ENCODE measurements at regions not wholly inside any gene's neighbourhood (a gene's known extent, or its start where the extent isn't known, plus 50 kb on each side); places are given as distances from the start of the nearest gene placed in this dataset.

DNA sequence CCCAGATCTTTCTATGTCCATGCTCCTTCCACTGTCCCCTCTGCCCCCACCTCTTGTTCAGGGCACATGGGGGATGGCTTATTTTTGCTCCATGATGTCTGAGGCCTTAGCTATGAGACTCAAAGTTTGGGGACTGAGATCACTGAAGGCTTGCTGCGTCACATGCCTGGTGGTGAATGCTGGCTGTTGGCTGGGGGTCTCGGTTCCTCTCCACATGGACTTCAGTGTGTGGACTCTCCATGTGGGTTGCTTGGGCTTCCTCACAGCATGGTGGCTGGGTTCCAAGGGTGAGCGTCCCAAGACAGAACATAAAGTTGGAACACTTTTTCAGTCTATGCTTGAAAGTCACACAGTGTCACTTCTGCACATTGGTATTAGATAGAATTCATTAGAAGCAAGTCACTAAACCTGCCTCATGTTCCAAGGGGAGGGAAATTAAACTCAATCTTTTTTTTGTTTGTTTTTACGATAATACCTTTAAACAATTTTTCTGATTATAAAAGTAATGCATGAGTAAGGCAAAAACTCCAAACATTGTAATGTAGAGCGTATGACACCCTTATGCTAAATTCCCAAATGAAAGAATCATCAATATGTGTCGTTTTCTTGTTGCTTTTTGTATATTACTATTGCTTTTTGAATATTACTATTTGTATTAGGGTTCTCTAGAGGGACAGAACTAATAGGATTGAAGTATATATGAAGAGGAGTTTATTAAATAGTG is 111.7 kb downstream of the MYCN start:
- no peak for DNase-seq (ENCODE audit: low spot score)

DNA sequence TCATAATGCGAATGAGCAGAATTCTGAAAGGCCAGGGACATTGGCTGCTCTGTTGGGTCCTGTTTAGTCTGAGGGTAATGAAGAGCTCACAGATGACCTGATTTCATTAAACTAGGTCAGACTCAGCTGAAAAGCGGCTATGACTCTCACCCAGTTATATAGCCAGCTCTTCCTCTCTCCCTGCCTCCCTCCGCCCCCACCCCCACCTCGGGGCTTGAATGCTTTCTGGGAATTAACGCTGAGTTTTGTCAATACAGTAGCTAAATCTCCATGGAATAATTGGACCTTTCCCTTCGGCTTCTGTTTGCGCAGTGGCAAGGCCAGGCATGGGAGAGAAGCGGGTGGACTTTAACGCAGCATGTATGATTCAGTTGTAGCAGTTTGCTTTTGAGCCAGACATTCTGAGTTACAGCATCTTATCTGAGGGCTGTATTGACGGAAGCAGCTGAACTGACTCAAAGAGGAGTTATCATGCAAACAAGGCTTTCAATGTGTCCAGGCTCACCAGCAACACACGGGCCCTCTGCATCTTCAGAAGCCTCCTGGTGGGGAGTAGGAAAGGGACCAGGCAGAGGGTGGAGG is 110.6 kb downstream of the MYCN start:
- DNase-seq (ENCODE audit: low spot score), result peak; percentile 45

DNA sequence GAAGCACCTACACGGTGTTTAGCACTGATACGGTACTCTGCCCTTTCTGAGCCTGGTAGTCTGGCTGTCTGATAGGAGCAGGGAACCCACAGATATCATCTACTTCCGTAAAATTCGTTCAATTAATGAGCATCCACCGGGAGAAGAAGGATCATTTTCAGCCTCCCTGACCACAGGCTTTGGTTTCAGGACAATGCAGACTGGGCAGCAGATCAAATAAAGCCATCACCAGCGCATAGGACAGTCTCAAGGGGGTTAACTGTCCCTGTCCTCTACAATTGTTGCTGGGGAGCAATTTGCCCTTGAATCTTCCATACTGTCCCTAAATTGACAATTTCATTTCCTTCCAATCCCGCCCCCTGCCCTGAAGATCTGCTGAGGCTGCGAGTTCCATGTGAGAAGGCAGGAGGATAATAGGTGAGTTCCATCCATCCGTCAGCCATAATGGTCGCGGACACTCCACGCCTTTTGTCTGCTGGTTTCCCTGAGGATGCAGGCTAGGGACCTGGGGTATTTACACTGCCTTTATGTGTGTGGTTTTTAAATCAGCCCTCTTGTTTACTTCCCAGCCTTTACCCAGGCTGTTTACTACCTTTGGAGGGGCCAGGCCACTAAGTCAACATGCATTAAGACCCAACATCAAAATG is 110.0 kb downstream of the MYCN start:
- DNase-seq (ENCODE audit: low spot score), result no peak

DNA sequence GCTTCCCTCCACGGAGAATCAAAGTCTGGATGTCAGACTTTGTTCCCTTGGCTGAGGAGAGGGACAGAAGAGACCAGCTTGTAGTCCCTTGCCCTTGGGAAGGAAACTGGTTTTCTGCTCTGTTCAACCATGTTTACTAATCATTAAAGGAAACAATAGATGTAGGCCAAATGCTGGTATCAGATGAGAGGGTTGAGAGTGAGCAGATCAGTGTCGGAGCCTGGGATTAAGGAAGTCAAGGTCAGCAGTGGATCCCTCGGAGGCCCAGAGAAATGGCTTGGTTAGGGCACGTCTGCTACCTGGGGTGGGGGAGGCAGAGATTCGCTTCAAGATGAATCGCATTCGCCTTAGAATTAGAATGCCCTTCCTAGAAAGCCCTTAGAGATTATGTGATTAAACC is 109.1 kb downstream of the MYCN start:
- DNase-seq (ENCODE audit: low spot score), result no peak

DNA sequence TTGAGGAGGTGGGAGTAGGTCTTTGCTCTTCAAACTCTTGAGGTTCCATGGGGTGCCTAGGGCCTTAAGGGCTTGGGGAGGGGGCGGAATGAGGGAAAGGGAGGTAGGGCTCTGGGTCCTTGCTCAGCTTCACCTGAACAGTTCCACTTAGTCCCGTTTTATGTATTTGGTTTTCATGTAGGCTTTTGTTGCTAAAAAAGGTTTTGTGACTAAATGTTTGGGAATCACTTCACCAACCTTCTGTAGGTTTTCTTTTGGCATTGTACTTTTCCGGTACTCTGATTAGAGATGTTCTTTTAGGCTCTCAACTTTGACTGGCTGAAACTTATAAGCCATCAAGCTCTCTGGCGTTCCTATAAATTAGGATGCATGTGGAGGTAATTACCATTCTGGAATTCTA is 108.1 kb downstream of the MYCN start:
- no peak for DNase-seq (ENCODE audit: low spot score)

DNA sequence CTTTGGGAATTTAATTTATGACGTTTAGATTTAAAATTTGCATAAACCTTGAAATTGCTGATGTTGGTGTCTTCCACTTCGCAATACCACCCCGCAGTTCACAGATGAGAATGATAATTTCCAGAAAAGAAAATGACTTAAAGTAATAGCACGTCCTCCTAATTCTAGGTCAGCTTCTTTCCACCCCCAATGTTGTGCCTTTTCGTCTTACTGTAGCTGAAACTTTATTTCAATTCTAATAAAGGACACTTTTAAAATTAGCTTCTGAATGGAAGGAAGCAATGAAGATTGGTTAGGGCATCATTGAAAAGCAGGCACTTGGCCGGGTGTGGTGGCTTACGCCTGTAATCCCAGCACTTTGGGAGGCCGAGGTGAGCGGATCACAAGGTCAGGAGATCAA is 107.4 kb downstream of the MYCN start:
- no peak for DNase-seq (ENCODE audit: low spot score)

DNA sequence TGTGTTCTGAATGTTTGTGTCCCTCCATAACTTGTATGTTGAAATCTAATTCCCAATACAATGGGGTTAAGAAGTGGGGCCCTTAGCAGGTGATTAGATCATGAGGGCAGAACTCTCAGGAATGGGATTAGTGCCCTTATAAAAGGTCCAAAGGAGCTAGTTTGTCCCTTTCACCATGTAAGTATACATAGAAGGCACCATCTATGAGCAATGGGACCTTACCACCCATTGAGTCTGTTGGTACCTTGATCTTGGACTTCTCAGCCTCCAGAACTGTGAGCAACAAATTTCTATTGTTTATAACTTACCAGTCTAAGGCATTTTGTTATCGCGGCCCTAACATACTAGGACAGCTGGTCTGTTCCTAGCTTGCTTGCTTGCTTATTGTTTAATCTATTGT is 106.3 kb downstream of the MYCN start:
- DNase-seq (ENCODE audit: low spot score), result no peak

DNA sequence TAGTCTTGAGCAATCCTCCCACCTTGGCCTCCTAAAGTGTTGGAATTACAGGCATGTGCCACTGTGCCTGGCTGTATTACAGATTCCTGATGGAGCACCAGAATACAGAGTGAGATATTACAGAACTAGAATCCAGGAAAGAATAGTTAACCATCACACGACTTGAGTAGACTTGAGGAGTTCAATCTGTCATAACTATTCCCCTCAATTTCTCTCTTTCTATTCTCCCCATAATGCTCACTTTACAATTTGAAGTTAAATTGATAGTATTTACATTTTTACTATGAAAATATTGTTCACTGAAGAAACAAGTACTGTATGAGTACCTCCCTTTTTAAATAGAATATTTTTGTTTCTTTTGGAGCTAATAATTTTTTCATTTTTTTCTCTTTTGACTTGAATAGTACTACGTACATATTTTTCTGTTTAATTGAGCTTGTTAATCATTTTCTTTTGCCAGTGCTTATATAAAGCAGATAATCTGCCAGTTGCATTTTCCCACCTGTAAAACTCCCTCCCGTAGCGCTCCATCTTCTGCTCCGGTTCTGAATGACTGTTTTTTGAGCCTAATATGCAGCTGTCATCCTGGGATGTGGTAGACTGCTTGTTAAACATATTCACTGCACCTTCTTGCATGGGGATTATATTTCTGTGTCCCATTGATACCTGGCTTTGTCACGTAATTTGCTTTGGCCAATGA is 105.5 kb downstream of the MYCN start:
- DNase-seq (ENCODE audit: low spot score), result no peak

DNA sequence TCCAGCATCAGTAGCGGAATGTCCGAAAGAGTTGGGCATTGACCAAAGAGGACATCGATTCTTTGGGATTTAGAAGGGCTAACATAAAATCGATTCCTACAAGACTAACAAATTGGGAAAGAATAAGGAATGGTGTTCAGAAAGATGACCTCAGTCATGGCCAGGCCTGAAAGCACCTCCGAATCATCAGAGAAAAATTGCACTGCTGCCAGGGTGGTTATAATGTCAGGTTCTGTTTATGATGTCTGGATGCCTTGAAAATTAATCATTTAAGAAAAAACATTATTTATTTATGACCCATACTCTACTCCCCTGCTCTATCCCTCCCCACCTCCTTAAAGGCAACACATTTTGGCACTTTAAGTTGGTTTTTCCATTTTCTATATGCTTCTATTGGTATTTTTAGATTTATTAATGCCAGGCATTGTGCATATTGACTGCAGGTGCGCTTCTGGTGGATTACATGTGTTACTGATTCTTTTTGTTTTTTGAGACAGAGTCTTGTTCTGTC is 104.7 kb downstream of the MYCN start:
- no peak for DNase-seq (ENCODE audit: low spot score)

DNA sequence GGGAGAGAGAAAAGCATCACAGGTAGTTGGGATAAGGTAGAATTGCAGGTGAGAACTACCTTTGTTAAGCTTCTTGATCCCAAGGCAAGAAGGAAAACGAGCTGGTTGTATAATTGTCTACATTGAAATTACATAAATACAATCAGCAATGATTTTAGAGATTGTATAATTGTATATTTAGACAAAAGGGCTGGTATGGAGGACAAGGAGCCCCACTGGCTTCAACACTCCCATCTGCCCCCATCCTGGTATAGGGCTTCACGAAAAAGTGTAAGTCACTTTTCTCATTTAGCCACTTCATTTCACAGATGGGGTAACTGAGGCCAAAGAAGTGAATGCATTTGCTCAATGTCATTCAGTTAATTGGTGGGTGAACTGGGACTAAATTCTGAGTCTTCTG is 103.3 kb downstream of the MYCN start:
- no peak for DNase-seq (ENCODE audit: low spot score)

DNA sequence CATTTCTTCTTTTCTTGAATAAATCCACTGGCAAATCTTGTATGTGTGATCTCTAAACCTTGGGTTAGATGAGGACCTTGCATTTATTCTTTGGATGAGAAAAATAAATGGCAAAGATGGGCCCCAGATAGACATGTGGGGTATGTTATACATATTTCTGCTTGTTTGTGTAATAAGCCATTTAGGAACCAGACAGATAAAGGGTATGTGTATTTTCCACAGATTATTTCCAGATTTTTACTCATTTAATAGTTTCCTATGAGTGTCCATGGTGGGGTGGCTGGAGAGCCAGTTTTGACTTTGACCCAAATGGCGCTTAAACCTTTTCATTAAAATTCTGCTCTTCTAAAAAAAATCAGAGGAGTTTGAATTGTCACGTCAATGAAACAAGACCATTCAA is 102.8 kb downstream of the MYCN start:
- DNase-seq (ENCODE audit: low spot score), result no peak

DNA sequence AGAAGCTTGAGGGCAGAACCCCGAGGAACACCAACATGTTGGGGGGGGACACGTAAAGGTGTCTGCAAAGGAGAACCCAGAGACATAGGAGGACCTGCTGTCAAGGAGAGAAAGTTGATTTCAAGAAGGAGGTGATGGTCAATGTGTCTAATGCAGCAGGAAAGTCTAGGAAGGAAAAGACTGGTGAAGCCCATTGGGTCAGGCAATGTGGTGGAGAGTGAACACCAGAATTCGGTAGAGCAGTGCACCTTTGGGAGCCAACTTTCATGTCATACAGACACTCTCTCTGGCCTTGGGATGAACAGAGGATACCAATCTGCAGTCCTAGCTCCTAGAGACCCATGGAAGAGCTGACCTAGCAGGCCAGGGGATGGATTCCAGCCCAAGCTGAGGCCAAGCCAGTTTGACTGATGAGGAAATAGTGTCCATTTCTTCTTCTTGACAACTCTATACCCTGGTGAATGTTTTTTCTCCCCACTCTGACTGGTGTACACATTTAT is 101.9 kb downstream of the MYCN start:
- no peak for DNase-seq (ENCODE audit: low spot score)

DNA sequence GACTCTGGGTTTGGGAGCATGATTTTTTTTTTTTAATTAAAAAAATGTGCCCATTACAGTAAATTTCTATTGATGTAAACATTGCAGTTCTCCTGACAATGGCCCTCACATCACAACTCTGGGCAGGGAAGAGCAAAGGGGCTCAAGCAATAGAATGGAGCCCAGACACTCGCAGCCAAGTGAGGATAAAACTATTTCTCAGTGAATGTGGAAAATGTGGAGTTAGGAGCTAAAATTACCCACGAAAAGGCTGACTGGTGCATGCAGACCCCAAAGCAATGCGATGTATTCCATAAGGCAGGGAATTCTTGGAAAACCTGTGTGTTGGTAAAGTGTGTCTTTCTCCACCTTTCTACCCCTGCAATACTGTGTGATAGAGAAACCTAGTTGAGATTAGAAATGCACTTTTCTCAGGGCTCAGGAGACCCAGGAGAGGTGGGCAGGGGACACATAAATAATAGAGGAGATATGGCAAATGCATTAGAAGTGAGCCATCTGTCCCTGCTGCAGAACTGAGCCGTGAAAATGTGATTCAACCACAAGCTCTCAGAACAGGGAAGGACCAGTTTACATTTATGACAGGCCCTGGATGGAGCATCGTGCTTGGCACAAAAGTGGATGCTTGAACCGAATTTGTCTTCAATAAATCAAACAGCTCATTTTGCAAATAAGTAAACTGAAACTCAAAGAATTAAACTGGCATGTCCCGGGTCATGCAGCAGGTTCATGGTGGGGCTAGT is 100.1 kb downstream of the MYCN start:
- no peak for DNase-seq (ENCODE audit: low spot score)

DNA sequence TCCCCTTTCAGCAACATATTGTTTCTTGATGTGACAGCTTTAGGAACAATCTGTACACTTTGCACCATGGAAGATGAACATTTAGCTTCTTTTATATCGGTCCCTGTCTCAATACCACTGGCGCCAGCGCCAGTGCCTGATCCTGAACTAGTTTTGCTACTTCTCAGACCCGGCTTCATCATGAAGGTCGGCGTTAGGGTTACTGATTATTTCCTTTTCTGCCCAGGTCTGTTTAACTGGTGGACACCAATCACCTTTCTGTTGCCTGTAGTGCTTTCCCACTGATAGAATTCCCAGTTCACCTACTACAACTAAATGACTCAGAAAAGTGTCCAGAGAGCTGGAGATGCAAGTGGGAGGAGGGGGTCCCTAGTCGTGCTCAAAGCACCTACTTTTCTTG is 99.5 kb downstream of the MYCN start:
- no peak for DNase-seq (ENCODE audit: low spot score)

DNA sequence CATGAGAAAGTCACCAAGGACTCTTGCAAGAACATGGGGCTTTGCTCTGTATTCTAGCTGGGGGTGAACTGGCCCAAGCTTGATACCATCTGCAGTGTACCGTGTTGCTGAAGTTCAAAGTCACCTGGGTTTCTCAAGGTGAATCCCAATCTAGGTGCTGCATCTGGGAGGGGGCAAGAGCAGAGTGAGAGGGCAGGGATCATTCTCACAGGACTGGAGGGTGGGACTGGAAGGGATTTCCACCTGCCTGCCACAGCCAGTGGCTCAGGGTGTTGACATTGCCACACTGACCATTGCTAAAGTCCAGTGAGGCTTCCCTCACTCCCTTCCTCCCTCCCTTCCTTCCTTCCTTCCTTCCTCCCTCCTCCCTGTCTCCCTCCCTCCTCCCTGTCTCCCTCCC is 98.7 kb downstream of the MYCN start:
- DNase-seq (ENCODE audit: low spot score), result no peak

DNA sequence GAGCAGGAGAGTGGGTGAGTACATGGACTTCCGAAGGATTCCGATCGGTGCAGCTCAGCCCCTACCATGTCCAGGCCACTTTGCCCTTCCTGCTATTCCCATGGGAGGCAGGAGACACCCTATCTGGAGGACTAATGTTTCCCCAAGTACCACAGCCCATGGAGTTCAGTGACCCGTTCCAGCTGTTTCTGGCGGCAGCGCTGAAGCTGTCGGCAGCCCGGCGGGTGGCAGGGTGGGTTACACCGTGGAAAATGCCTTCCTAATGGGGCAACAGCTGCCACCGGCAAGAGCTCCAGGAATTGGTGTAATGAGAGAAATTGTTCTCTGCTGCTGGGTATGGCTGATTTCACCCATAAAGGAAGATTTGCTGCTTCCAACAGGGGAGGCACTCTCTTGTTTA is 98.3 kb downstream of the MYCN start:
- no peak for DNase-seq (ENCODE audit: low spot score)

DNA sequence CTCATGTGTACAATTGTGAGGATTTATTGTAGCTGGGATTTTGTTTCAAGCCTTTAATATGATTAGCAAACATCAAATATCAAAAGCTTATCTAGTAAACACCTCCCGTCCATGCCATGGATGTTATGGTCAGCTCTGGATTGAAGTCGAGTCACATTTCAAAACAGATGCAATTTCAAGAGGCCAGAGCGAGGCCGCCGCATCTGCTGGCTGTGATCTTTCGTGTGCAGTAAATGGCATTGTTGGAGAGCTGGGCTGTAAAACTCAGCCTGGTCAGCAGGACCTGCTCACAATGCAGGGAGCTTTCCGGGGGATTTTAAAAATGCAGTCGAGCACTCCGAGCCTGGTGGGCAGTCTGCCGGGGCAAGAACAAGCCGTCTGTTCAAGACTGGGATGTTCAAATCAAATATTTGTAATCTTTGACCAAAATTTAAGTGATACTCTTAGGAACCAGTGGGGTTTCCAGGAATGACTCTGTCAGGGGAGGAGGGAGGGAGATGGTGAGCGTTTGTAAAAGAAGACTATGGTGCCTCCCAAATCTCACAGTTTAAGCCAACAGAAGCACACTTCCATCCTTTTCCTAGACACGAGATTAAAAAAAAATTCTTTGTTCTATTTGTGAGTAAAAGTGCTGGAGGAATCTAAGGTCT is 97.6 kb downstream of the MYCN start:
- no peak for DNase-seq (ENCODE audit: low spot score)

DNA sequence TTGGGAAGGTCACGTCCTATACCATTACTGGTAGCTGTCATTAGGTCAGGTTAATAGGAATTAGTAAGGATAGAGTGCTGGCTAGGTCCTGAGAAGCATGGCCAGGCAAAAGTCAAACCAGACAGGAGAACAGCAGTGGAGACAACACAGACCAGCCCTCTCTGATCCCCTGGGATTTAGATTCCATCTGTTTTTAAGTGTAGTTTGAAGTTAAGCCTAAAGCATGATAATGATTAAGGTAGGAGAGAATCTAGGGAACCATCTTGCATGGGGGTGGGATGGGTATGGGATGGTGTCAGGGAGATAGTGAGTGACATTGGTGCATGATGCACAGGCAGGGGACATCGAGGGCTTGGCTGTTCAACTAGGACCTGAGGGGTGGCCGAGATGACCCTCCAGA is 96.6 kb downstream of the MYCN start:
- no peak for DNase-seq (ENCODE audit: low spot score)

DNA sequence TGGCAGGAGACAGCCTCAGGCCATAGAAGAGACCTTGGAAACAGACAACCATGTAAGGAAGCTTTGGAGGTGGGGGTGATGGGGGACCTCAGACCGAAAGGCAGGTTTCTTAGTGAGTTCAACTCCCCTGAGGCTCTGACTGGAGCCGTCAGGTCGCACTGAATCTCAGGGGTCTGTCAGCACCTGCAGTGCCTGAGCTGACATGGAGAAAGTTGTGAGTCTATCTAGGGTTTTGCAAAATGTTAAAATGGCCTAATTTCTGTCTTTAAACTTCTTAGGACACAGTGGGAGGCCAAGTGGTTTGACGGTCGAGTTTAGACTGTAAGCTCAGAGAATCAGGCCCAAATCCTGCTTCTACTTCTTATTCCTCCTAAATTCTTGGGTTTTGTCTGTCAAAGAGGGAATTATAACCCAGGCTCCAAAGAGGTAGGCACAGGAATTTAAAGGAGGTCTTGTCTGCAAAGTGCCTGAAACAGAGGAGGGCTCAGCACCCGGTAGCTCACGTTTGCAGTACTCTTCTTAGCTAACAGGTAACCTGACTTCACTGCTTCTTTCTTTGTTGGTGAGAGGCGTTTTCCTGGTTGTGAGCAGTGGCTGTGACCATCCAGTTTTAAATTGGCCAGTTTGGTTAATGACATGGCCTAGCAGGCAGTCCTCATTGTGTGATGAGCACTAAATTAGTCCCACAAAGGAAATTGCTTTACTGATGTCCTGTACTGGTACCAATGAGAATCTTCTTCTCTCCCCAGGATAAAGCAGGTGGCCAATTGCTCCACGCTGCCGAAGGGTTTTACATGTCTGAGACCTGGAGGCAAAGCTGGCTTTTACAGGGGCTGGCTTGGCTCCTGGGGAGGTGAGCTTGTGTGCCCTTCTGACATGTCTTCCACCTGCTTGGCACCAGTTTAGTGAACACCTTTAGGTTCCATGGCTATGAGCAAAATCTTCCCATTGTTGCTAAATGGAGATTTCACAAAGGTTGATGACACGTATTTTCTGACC is 95.7 kb downstream of the MYCN start:
- DNase-seq (ENCODE audit: low spot score), result no peak

All from HuH-7 (cell line).